Glutamatergic neuron (in vitro differentiated cells): ENCODE measurements at regions not wholly inside any gene's neighbourhood (a gene's known extent, or its start where the extent isn't known, plus 50 kb on each side); places are given as distances from the start of the nearest gene placed in this dataset.

Source experiments
- DNase-seq: peaks from one replicate; pipeline ENCODE4 v3.0.0; 2022
- H3K27ac Mint-ChIP-seq: one replicate; pipeline ENCODE4 v1.8.0; 2020; ENCODE audit warnings: mild to moderate bottlenecking, mixed read lengths, inconsistent platforms; ENCODE audit not compliant: unreplicated experiment
- H3K27me3 Mint-ChIP-seq: one replicate; pipeline ENCODE4 v1.8.0; 2020; ENCODE audit warnings: mild to moderate bottlenecking, moderate library complexity, mixed read lengths, inconsistent platforms; ENCODE audit not compliant: unreplicated experiment
- H3K36me3 Mint-ChIP-seq: one replicate; pipeline ENCODE4 v1.8.0; 2020; ENCODE audit warnings: mild to moderate bottlenecking, mixed read lengths, inconsistent platforms; ENCODE audit not compliant: unreplicated experiment
- H3K4me1 Mint-ChIP-seq: one replicate; pipeline ENCODE4 v1.8.0; 2020; ENCODE audit warnings: mild to moderate bottlenecking, low read depth, mixed read lengths, inconsistent platforms; ENCODE audit not compliant: unreplicated experiment
- H3K4me3 Mint-ChIP-seq: one replicate; pipeline ENCODE4 v1.8.0; 2020; ENCODE audit warnings: mild to moderate bottlenecking, mixed read lengths, inconsistent platforms; ENCODE audit not compliant: unreplicated experiment
- H3K9me3 Mint-ChIP-seq: one replicate; pipeline ENCODE4 v1.8.0; 2020; ENCODE audit warnings: mild to moderate bottlenecking, moderate library complexity, mixed read lengths, inconsistent platforms; ENCODE audit not compliant: unreplicated experiment
- CTCF ChIP-seq: fragments of 200-600 bp; sonication (generic); IDR thresholded peaks from one replicate; pipeline ENCODE4 v1.5.0; 2021; ENCODE audit not compliant: partially characterized antibody, unreplicated experiment

DNA sequence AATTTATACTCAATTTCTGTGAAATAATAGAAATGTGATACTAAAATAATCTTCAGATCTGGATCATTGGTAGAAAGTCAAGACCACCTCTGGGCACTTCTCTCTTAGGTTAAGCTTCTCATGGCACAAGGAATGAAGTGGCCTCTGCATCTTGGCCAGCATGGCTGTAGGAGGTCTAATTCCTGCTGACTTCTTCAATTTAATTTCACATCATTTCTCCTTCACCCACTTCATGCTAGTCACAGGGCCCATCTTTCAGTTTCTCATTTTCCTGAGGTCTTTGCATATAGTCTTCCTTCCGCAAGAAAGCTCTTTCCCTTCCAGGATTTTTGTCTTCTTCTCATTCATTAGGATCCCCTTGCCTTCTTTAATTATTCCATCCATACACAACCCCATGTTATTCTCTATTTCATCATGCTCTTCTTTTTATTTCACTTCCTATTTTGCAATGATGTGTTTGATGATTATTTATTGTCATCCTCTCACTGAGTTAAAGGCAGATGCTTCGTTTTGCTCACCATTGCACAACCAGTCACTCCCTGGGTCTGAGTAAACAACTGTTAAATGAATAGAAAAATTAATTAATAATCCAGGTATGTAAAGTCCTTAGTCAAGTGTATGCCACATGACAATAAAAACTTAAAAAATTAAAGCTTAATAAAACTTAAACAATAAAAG is 397.4 kb downstream of the SPRY2 start:
- DNase-seq = no peak
- Mint-ChIP-seq H3K4me1 (no peaks in the 10 kb centered on the region), H3K9me3 (no peaks in the 10 kb centered on the region), H3K4me3 (no peak overlapping the region), H3K36me3 (no peaks in the 10 kb centered on the region), H3K27ac (no peak overlapping the region), H3K27me3 (no peaks in the 10 kb centered on the region)
- TF ChIP-seq CTCF = no peak

GRCh38 chr13:79941752-79942151 is 399.2 kb downstream of the SPRY2 start:
- Mint-ChIP-seq H3K9me3 (no peaks in the 10 kb centered on the region), H3K36me3 (no peaks in the 10 kb centered on the region), H3K4me1 (no peaks in the 10 kb centered on the region), H3K4me3 (no peak overlapping the region), H3K27me3 (no peaks in the 10 kb centered on the region), H3K27ac (no peak overlapping the region)
- TF ChIP-seq CTCF = no peak
- DNase-seq = no peak

- no peak overlapping the region for H3K27ac Mint-ChIP-seq
- TF ChIP-seq CTCF = no peak
- no peak overlapping the region for H3K4me3 Mint-ChIP-seq
These were observed 401.2 kb downstream of the SPRY2 start for GRCh38 chr13:79939689-79940088.

GRCh38 chr13:79937771-79938216 is 403.1 kb downstream of the SPRY2 start:
- H3K4me1 Mint-ChIP-seq = peaks cover 2% of the 10 kb centered on the region
- H3K4me3 Mint-ChIP-seq = no peak overlapping the region
- no peak for TF ChIP-seq CTCF
- H3K27ac Mint-ChIP-seq = no peak overlapping the region
- no peaks in the 10 kb centered on the region for H3K27me3 Mint-ChIP-seq
- DNase-seq = no peak
- no peaks in the 10 kb centered on the region for H3K36me3 Mint-ChIP-seq
- H3K9me3 Mint-ChIP-seq = no peaks in the 10 kb centered on the region

More at GRCh38 chr13:79939689-79940088, 401.2 kb downstream of the SPRY2 start:
- no peaks in the 10 kb centered on the region for H3K9me3 Mint-ChIP-seq
- H3K36me3 Mint-ChIP-seq = no peaks in the 10 kb centered on the region
- DNase-seq = no peak
- peaks cover 2% of the 10 kb centered on the region for H3K4me1 Mint-ChIP-seq
- no peaks in the 10 kb centered on the region for H3K27me3 Mint-ChIP-seq

DNA sequence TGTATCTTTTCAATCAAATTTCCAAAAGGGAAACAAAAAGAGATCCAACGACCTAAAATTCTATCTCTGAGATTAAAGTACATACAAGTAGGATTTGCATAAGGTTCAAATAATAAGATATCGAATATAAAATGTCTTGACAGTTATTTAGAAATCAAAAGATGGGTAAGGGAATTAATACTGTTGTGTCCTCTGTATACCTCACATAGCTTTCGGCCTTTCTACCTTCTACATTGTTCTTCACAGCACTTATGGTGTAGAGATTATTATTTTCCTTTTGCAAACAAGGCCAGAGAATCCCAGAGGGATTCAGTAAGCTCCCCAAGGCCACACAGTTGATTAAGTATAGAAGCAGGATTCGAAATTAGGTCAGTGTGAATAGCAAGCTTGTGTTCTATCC is 403.6 kb downstream of the SPRY2 start:
- Mint-ChIP-seq H3K27ac (no peak overlapping the region), H3K4me1 (peaks cover 2% of the 10 kb centered on the region), H3K9me3 (no peaks in the 10 kb centered on the region), H3K27me3 (no peaks in the 10 kb centered on the region), H3K36me3 (no peaks in the 10 kb centered on the region), H3K4me3 (no peak overlapping the region)
- DNase-seq = no peak
- TF ChIP-seq CTCF = no peak
